K562 (cell line): ENCODE measurements at regions not wholly inside any gene's neighbourhood (a gene's known extent, or its start where the extent isn't known, plus 50 kb on each side); places are given as distances from the start of the nearest gene placed in this dataset.

Experiments used
- BCOR ChIP-seq: fragments of 450-650 bp; IDR thresholded peaks from 2 replicates; pipeline ENCODE4 v1.6.1; 2016
- ELF1 ChIP-seq: fragments of 200-800 bp; sonication (Bioruptor generic); IDR thresholded peaks from 2 replicates; pipeline ENCODE4 v1.6.1; 2016; ENCODE audit warnings: missing genetic modification characterization, missing compliant biosample characterization
- ETS2 ChIP-seq: IDR thresholded peaks from 2 replicates; pipeline ENCODE4 v1.6.1; 2016; ENCODE audit warnings: borderline replicate concordance, missing genetic modification characterization, mild to moderate bottlenecking, moderate library complexity, missing compliant biosample characterization; ENCODE audit not compliant: poor library complexity, severe bottlenecking
- FOXK1 ChIP-seq: sonication (generic); formaldehyde crosslinking; IDR thresholded peaks from 2 replicates; pipeline ENCODE4 v1.8.0; 2022; ENCODE audit warnings: missing genetic modification reagents, mild to moderate bottlenecking, borderline replicate concordance
- FOXK2 ChIP-seq, 2 experiments: fragments of 450-650 bp; IDR thresholded peaks in 1 of 2; conservative IDR thresholded peaks in 1 of 2; 2 replicates each; pipeline ENCODE4 v1.6.1; 2016; ENCODE audit warnings: low read depth in 2 of 2, mild to moderate bottlenecking in 1 of 2
- HDAC2 ChIP-seq: fragments of 450-650 bp; IDR thresholded peaks from 2 replicates; pipeline ENCODE4 v1.6.1; 2016; ENCODE audit warnings: mild to moderate bottlenecking
- NCOA4 ChIP-seq: fragments of 450-650 bp; IDR thresholded peaks from 2 replicates; pipeline ENCODE4 v1.6.1; 2018; ENCODE audit warnings: mild to moderate bottlenecking; ENCODE audit not compliant: partially characterized antibody
- POU5F1 ChIP-seq: fragments of 150-350 bp; IDR thresholded peaks from 2 replicates; pipeline ENCODE4 v1.6.1; 2014; ENCODE audit warnings: borderline replicate concordance, low read length, low read depth, mild to moderate bottlenecking; ENCODE audit not compliant: partially characterized antibody
- RFX7 ChIP-seq: fragments of 250-450 bp; sonication (Bioruptor Pico); IDR thresholded peaks from 2 replicates; pipeline ENCODE4 v1.5.1; 2021; ENCODE audit warnings: mild to moderate bottlenecking
- SMARCA5 ChIP-seq: fragments of 450-650 bp; IDR thresholded peaks from 2 replicates; pipeline ENCODE4 v1.6.1; 2016
- ZNF124 ChIP-seq: sonication (generic); formaldehyde crosslinking; IDR thresholded peaks from 2 replicates; pipeline ENCODE4 v1.8.1; 2022; ENCODE audit warnings: missing genetic modification reagents
- ZNF253 ChIP-seq: fragments of 250-450 bp; sonication (Bioruptor Pico); conservative IDR thresholded peaks from 2 replicates; pipeline ENCODE4 v1.6.1; 2021; ENCODE audit warnings: mild to moderate bottlenecking
- TF ChIP-seq, protein P1 (sequence below), 2 experiments: fragments of 200-800 bp in 1 of 2; sonication (Bioruptor generic) in 1 of 2; sonication (generic) in 1 of 2; formaldehyde crosslinking in 1 of 2; IDR thresholded peaks in 1 of 2; conservative IDR thresholded peaks in 1 of 2; 2 replicates each; pipeline versions ENCODE4 v1.5.0 to v1.6.1; 2016 to 2020; ENCODE audit warnings: missing compliant biosample characterization in 1 of 2, missing genetic modification characterization in 1 of 2, missing genetic modification reagents in 1 of 2
- TF ChIP-seq, protein P2 (sequence below): sonication (generic); formaldehyde crosslinking; IDR thresholded peaks from 2 replicates; pipeline ENCODE4 v1.8.0; 2022; ENCODE audit warnings: missing genetic modification reagents, mild to moderate bottlenecking, borderline replicate concordance
- TF ChIP-seq, protein P3 (sequence below), 2 experiments: IDR thresholded peaks; 2 replicates each; pipeline ENCODE4 v1.6.1; 2011; ENCODE audit warnings: borderline replicate concordance in 1 of 2, control low read depth in 1 of 2, low read depth in 1 of 2, low read length in 1 of 2, mild to moderate bottlenecking in 1 of 2, mixed read lengths in 1 of 2, moderate library complexity in 1 of 2; ENCODE audit not compliant: insufficient read depth in 1 of 2, insufficient read length in 1 of 2, poor library complexity in 1 of 2, severe bottlenecking in 1 of 2; ENCODE audit errors: extremely low read depth in 1 of 2
- TF ChIP-seq, protein P4 (sequence below), 2 experiments: IDR thresholded peaks; 2 replicates each; pipeline ENCODE4 v1.6.1; 2012; ENCODE audit warnings: improper control_type of control experiment in 2 of 2, low read depth in 2 of 2, low read length in 2 of 2, borderline replicate concordance in 1 of 2
- TF ChIP-seq, protein P5 (sequence below): fragments of 250-450 bp; sonication (Bioruptor Pico); IDR thresholded peaks from 2 replicates; pipeline ENCODE4 v1.9.0; 2021; ENCODE audit warnings: mild to moderate bottlenecking, inconsistent platforms

DNA sequence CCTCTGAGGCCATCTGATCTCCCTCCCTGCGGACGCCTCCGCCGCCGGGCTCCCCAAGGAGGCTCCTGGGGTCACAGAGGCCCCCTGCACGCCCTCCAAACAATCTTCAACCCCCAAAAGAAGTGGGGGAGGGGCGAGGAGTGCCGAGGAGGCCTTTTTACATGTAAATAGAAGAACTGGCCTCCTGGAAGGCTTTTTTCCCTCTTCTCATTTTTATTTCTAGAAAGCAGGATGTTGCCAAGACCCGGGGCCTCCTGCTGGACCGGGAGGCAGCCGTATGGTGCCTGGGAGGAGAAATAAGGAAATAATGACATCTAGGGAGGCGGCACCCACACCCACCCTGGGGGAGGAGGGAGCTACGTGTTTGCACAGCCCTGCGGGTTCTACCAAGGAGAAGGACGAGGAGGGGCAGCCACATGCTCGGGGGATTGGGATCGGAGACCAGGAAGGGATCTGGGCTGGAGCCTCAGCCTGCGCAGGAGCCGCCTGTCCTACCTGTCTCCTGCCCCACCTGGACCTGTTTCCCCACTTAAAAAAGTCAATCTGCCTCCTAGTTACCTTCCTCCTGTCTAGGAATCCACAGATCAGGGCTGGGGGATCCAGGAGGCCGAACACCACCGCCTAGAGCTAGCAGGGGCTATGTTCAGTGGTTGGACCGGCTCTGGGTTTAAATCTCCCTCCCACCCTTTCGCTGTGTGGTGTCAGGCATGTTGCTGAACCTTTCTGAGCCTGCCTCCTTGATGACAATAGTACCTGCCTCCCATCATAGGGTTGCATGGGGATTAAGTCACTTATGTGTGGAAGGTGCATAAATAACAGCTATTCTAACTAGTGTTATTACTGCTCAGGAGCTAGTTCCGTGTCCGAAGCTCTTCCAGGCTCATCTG lies 175.7 kb upstream of the GSE1 start (continued):
- TF ChIP-seq, protein P1, sequence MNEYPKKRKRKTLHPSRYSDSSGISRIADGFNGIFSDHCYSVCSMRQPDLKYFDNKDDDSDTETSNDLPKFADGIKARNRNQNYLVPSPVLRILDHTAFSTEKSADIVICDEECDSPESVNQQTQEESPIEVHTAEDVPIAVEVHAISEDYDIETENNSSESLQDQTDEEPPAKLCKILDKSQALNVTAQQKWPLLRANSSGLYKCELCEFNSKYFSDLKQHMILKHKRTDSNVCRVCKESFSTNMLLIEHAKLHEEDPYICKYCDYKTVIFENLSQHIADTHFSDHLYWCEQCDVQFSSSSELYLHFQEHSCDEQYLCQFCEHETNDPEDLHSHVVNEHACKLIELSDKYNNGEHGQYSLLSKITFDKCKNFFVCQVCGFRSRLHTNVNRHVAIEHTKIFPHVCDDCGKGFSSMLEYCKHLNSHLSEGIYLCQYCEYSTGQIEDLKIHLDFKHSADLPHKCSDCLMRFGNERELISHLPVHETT (CRISPR knock-in tag; conservative IDR thresholded peaks at IDR 0.05 in 1 of 2, IDR thresholded peaks at IDR 0.05 in 1 of 2) = 0 out of 4 replicates have a peak, but pooled peaks of 1 of the 2 experiments have one; percentile 18
- TF ChIP-seq, protein P2, sequence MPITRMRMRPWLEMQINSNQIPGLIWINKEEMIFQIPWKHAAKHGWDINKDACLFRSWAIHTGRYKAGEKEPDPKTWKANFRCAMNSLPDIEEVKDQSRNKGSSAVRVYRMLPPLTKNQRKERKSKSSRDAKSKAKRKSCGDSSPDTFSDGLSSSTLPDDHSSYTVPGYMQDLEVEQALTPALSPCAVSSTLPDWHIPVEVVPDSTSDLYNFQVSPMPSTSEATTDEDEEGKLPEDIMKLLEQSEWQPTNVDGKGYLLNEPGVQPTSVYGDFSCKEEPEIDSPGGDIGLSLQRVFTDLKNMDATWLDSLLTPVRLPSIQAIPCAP (CRISPR knock-in tag) = no peak
- TF ChIP-seq ETS2 (tag) (no peak), POU5F1 (no peak), SMARCA5 (peak; percentile 74; the same call in 1 of the 2 replicates), NCOA4 (no peak), FOXK1 (CRISPR knock-in tag) (no peak), RFX7 (peak; percentile 59; the same call in 1 of the 2 replicates), ELF1 (tag) (peak; percentile 18; the same call in 1 of the 2 replicates), FOXK2 (conservative IDR thresholded peaks at IDR 0.05 in 1 of 2, IDR thresholded peaks at IDR 0.05 in 1 of 2; ENCODE audit: low read depth in 2 of 2) (peak in 1 of 2 experiments; percentile 39; a peak in 2 of 4 replicates), ZNF124 (no peak), HDAC2 (peak; percentile 79), BCOR (peak; percentile 94), ZNF253 (CRISPR knock-in tag) (no peak)
- TF ChIP-seq, protein P3, sequence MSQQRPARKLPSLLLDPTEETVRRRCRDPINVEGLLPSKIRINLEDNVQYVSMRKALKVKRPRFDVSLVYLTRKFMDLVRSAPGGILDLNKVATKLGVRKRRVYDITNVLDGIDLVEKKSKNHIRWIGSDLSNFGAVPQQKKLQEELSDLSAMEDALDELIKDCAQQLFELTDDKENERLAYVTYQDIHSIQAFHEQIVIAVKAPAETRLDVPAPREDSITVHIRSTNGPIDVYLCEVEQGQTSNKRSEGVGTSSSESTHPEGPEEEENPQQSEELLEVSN (IDR thresholded peaks at IDR 0.05; ENCODE audit: borderline replicate concordance in 1 of 2, extremely low read depth in 1 of 2, insufficient read depth in 1 of 2, insufficient read length in 1 of 2, low read depth in 1 of 2, low read length in 1 of 2, poor library complexity in 1 of 2, severe bottlenecking in 1 of 2) = peak in 1 of 2 experiments; percentile 28
- TF ChIP-seq, protein P4, sequence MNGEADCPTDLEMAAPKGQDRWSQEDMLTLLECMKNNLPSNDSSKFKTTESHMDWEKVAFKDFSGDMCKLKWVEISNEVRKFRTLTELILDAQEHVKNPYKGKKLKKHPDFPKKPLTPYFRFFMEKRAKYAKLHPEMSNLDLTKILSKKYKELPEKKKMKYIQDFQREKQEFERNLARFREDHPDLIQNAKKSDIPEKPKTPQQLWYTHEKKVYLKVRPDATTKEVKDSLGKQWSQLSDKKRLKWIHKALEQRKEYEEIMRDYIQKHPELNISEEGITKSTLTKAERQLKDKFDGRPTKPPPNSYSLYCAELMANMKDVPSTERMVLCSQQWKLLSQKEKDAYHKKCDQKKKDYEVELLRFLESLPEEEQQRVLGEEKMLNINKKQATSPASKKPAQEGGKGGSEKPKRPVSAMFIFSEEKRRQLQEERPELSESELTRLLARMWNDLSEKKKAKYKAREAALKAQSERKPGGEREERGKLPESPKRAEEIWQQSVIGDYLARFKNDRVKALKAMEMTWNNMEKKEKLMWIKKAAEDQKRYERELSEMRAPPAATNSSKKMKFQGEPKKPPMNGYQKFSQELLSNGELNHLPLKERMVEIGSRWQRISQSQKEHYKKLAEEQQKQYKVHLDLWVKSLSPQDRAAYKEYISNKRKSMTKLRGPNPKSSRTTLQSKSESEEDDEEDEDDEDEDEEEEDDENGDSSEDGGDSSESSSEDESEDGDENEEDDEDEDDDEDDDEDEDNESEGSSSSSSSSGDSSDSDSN (IDR thresholded peaks at IDR 0.05; ENCODE audit: borderline replicate concordance in 1 of 2, low read depth in 2 of 2, low read length in 2 of 2) = no peak; a peak in 1 of 4 replicates
- TF ChIP-seq, protein P5, sequence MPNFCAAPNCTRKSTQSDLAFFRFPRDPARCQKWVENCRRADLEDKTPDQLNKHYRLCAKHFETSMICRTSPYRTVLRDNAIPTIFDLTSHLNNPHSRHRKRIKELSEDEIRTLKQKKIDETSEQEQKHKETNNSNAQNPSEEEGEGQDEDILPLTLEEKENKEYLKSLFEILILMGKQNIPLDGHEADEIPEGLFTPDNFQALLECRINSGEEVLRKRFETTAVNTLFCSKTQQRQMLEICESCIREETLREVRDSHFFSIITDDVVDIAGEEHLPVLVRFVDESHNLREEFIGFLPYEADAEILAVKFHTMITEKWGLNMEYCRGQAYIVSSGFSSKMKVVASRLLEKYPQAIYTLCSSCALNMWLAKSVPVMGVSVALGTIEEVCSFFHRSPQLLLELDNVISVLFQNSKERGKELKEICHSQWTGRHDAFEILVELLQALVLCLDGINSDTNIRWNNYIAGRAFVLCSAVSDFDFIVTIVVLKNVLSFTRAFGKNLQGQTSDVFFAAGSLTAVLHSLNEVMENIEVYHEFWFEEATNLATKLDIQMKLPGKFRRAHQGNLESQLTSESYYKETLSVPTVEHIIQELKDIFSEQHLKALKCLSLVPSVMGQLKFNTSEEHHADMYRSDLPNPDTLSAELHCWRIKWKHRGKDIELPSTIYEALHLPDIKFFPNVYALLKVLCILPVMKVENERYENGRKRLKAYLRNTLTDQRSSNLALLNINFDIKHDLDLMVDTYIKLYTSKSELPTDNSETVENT = 0 out of 2 replicates have a peak, but pooled peaks have one; percentile 19
